SK-N-MC (cell line): ENCODE measurements at regions not wholly inside any gene's neighbourhood (a gene's known extent, or its start where the extent isn't known, plus 50 kb on each side); places are given as distances from the start of the nearest gene placed in this dataset.

Experiments used
- EZH2 ChIP-seq: fragments of 200-600 bp; sonication (generic); IDR thresholded peaks from one replicate; pipeline ENCODE4 v1.6.1; 2017; ENCODE audit warnings: antibody characterized with exemption
- POLR2AphosphoS5 ChIP-seq: IDR thresholded peaks from 2 replicates; pipeline ENCODE4 v1.6.1; 2012; ENCODE audit warnings: mild to moderate bottlenecking, low read depth, low read length, borderline replicate concordance

DNA sequence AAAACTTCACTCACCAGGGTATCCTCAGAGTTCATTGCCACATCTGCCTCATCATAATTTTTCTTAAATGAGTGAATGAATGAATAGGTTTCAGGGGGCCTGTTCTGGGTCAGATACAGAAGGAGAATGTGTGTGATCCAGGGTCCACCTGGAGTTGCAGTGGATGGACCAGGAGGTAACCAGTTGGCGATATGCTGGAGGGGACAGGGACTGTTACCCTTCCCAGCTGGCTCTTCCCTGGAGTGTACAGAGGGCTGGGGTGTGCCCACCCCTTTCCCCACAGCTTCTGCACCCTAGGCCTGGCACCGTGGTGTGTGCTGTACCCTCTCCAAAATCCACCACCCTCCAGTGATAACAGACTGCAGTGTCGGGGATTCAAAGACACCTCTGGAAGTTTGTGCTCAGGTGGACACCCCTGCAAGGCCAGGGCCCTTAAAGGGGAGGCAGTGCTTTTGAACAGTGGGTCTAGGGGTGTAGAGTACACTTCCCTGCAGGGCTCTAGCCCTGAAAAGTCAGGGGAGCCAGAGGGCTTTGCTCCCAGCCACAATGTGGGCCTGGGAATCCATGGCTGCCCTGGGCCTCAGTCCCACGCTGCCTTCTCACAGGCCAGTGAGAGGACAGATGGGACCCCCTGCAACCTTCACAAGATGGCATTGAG lies 134.4 kb upstream of the UNC5B start:
- TF ChIP-seq POLR2AphosphoS5 (no peak), EZH2 (no peak)
